A673 (cell line): ENCODE measurements at regions not wholly inside any gene's neighbourhood (a gene's known extent, or its start where the extent isn't known, plus 50 kb on each side); places are given as distances from the start of the nearest gene placed in this dataset.

Source experiments
- EZH2 ChIP-seq: fragments of 200-600 bp; sonication (generic); IDR thresholded peaks from 2 replicates; pipeline ENCODE4 v1.6.1; 2017; ENCODE audit warnings: borderline replicate concordance, low read depth, mild to moderate bottlenecking, mixed read lengths, antibody characterized with exemption, low read length; ENCODE audit not compliant: poor library complexity, severe bottlenecking
- TF ChIP-seq, protein P1 (sequence below): fragments of 300-800, 200-600 bp; sonication (generic); conservative IDR thresholded peaks from 2 replicates; pipeline ENCODE4 v1.5.1; 2017; ENCODE audit warnings: low read depth, mild to moderate bottlenecking, antibody characterized with exemption, low read length, moderate library complexity, mixed read lengths

DNA sequence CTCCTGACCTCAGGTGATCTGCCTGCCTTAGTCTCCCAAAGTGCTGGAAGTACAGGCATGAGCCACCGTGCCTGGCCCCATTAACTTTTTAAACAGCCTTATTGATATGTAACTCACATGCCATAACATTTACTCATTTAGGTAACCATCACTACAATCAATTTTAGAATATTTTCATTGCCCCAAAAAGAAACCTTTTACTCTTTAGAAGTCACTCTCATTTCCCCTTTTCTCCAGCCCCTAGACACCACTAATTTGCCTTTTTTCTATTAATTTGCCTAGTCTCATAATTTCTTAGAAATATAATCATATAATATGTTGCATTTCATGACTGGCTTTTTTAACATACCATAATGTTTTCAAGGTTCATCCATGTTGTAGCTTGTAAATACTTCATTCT is 57.2 kb upstream of the TACR1 start:
- TF ChIP-seq, protein P1, sequence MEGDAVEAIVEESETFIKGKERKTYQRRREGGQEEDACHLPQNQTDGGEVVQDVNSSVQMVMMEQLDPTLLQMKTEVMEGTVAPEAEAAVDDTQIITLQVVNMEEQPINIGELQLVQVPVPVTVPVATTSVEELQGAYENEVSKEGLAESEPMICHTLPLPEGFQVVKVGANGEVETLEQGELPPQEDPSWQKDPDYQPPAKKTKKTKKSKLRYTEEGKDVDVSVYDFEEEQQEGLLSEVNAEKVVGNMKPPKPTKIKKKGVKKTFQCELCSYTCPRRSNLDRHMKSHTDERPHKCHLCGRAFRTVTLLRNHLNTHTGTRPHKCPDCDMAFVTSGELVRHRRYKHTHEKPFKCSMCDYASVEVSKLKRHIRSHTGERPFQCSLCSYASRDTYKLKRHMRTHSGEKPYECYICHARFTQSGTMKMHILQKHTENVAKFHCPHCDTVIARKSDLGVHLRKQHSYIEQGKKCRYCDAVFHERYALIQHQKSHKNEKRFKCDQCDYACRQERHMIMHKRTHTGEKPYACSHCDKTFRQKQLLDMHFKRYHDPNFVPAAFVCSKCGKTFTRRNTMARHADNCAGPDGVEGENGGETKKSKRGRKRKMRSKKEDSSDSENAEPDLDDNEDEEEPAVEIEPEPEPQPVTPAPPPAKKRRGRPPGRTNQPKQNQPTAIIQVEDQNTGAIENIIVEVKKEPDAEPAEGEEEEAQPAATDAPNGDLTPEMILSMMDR, result no peak
- no peak for TF ChIP-seq EZH2
